ENCODE measurements at regions not wholly inside any gene's neighbourhood (a gene's known extent, or its start where the extent isn't known, plus 50 kb on each side); places are given as distances from the start of the nearest gene placed in this dataset.

GRCh38 chr5:42888771-42889170, 77.1 kb upstream of the SELENOP start:
- no CpG with 5 or more reads among the region's 7 CpGs for WGBS (ENCODE audit: extremely low coverage, insufficient read length, low lambda C conversion rate)
- H3K27ac Mint-ChIP-seq = no peak overlapping the region
- H3K36me3 Mint-ChIP-seq (ENCODE audit: insufficient read depth in 1 of 3, low read depth in 3 of 3) = no peaks in the 10 kb centered on the region; a peak in 1 of 7 replicates
- Histone ChIP-seq H4K8ac (replicated peaks; ENCODE audit: insufficient read length, low read depth, low read length) (no peak overlapping the region), H3K4me2 (ENCODE audit: insufficient read depth, insufficient read length, low read length) (no peak overlapping the region), H3T11ph (ENCODE audit: low read length) (no peak overlapping the region), H2BK15ac (ENCODE audit: low read depth, low read length) (no peak overlapping the region), H2AFZ (ENCODE audit: low read length) (no peak overlapping the region), H2BK120ac (ENCODE audit: low read depth, low read length, poor library complexity, severe bottlenecking) (no peak overlapping the region), H4K5ac (ENCODE audit: insufficient read length, low read depth, low read length) (no peak overlapping the region), H3K79me1 (ENCODE audit: insufficient read depth, low read depth, low read length, poor library complexity, severe bottlenecking) (no peaks in the 10 kb centered on the region), H3K23ac (ENCODE audit: insufficient read length, low read depth, low read length) (no peak overlapping the region), H3K23me2 (ENCODE audit: insufficient read length, low read depth, low read length, poor library complexity, severe bottlenecking) (no peaks in the 10 kb centered on the region), H2BK12ac (ENCODE audit: insufficient read length, low read depth, low read length) (no peak overlapping the region), H3K4ac (ENCODE audit: low read depth, low read length) (no peak overlapping the region), H3K27me3 (ENCODE audit: insufficient read depth, low read length) (no peaks in the 10 kb centered on the region), H3K9ac (ENCODE audit: extremely low read depth, insufficient read length, low read length) (no peak overlapping the region), H3K9me3 (ENCODE audit: control insufficient read depth, low read depth, low read length) (no peaks in the 10 kb centered on the region), H2BK5ac (ENCODE audit: insufficient read length, low read length) (no peak overlapping the region), H3K27ac (ENCODE audit: insufficient read length, low read depth, low read length) (no peak overlapping the region), H2AK5ac (ENCODE audit: insufficient read length, low read length) (no peak overlapping the region), H3K14ac (ENCODE audit: insufficient read depth, low read length) (no peak overlapping the region), H4K20me1 (ENCODE audit: control insufficient read depth, insufficient read depth, insufficient read length) (no peaks in the 10 kb centered on the region), H4K91ac (ENCODE audit: insufficient read length, low read depth, low read length) (no peak overlapping the region), H2BK20ac (ENCODE audit: low read depth, low read length, poor library complexity, severe bottlenecking) (no peak overlapping the region), H3K18ac (ENCODE audit: insufficient read length, low read depth, low read length) (no peak overlapping the region), H3K4me1 (ENCODE audit: insufficient read depth, low read length) (no peaks in the 10 kb centered on the region), H3K56ac (ENCODE audit: insufficient read length, low read depth, low read length) (no peak overlapping the region), H3K79me2 (ENCODE audit: insufficient read depth, low read length) (no peaks in the 10 kb centered on the region)
- peaks cover 3% of the 10 kb centered on the region; the same call in 1 of the 2 replicates for H3K27me3 Mint-ChIP-seq (ENCODE audit: low read depth)
- H3K9me3 Mint-ChIP-seq = no peaks in the 10 kb centered on the region; a peak in 1 of 5 replicates
- H3K4me1 Mint-ChIP-seq = no peaks in the 10 kb centered on the region
- no peak overlapping the region for H3K4me3 Mint-ChIP-seq
- TF ChIP-seq, protein P1, sequence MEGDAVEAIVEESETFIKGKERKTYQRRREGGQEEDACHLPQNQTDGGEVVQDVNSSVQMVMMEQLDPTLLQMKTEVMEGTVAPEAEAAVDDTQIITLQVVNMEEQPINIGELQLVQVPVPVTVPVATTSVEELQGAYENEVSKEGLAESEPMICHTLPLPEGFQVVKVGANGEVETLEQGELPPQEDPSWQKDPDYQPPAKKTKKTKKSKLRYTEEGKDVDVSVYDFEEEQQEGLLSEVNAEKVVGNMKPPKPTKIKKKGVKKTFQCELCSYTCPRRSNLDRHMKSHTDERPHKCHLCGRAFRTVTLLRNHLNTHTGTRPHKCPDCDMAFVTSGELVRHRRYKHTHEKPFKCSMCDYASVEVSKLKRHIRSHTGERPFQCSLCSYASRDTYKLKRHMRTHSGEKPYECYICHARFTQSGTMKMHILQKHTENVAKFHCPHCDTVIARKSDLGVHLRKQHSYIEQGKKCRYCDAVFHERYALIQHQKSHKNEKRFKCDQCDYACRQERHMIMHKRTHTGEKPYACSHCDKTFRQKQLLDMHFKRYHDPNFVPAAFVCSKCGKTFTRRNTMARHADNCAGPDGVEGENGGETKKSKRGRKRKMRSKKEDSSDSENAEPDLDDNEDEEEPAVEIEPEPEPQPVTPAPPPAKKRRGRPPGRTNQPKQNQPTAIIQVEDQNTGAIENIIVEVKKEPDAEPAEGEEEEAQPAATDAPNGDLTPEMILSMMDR (conservative IDR thresholded peaks at IDR 0.05) = no peak
- no peak for DNase-seq

All from H9 (cell line).